Brain microvascular endothelial cell (primary cell): ENCODE measurements at regions not wholly inside any gene's neighbourhood (a gene's known extent, or its start where the extent isn't known, plus 50 kb on each side); places are given as distances from the start of the nearest gene placed in this dataset.
"Not testable (repeated sequence)": the region's sequence is repeated elsewhere in the genome, so short reads cannot be mapped to it uniquely, and the experiment has no call there.

Source experiments
- DNase-seq: peaks from one replicate; pipeline ENCODE4 v3.0.0-alpha.2; 2020
- H3K27ac ChIP-seq: fragments of 250-450 bp; sonication (Bioruptor Pico); 2 replicates; pipeline ENCODE4 v1.5.1; 2020; ENCODE audit warnings: mild to moderate bottlenecking, moderate library complexity
- H3K27me3 ChIP-seq: fragments of 250-450 bp; sonication (Bioruptor Pico); replicated peaks from 2 replicates; pipeline ENCODE4 v1.5.1; 2020; ENCODE audit warnings: mild to moderate bottlenecking
- H3K36me3 ChIP-seq: fragments of 250-450 bp; sonication (Bioruptor Pico); replicated peaks from 2 replicates; pipeline ENCODE4 v1.5.1; 2020; ENCODE audit warnings: mild to moderate bottlenecking
- H3K4me3 ChIP-seq: 2 replicates; pipeline ENCODE4 v1.5.1; 2011; ENCODE audit warnings: low read depth, mild to moderate bottlenecking, control low read depth, low read length, moderate library complexity
- CTCF ChIP-seq: IDR thresholded peaks from 2 replicates; pipeline ENCODE4 v1.5.1; 2011; ENCODE audit warnings: low read depth, mild to moderate bottlenecking, moderate library complexity, low read length, control low read depth, inconsistent platforms; ENCODE audit errors: missing control alignments
- in situ Hi-C: cut with HindIII; loops from 2 replicates; pipeline ENCODE4 v1.10.0; 2017; ENCODE audit warnings: low sequenced_read_pairs, low pct_ligation_motif_present

GRCh38 chr17:71024969-71025368 lies 855.6 kb downstream of the KCNJ2 start:
- no peaks in the 10 kb centered on the region for H3K27me3 ChIP-seq
- in situ Hi-C loops: no loop called here
- H3K27ac ChIP-seq: no peak overlapping the region
- no peaks in the 10 kb centered on the region for H3K36me3 ChIP-seq
- H3K4me3 ChIP-seq: no peak overlapping the region
- TF ChIP-seq CTCF: no peak
- DNase-seq: no peak

- in situ Hi-C loops: no loop called here
- DNase-seq: no peak
- no peaks in the 10 kb centered on the region for H3K36me3 ChIP-seq
- no peak overlapping the region for H3K27ac ChIP-seq
- H3K27me3 ChIP-seq: no peaks in the 10 kb centered on the region
- no peak for TF ChIP-seq CTCF
- no peak overlapping the region for H3K4me3 ChIP-seq
Observed at GRCh38 chr17:71029246-71029645, 859.9 kb downstream of the KCNJ2 start.

GRCh38 chr17:71031286-71031685 lies 862.0 kb downstream of the KCNJ2 start:
- DNase-seq, H3K4me3 ChIP-seq, H3K27ac ChIP-seq, in situ Hi-C loops, H3K27me3 ChIP-seq, H3K36me3 ChIP-seq: not testable (repeated sequence)

GRCh38 chr17:71032746-71033273 lies 863.5 kb downstream of the KCNJ2 start:
- no peak for TF ChIP-seq CTCF
- in situ Hi-C loops: no loop called here
- Histone ChIP-seq H3K4me3 (no peak overlapping the region), H3K27me3 (no peaks in the 10 kb centered on the region), H3K27ac (no peak overlapping the region), H3K36me3 (no peaks in the 10 kb centered on the region)
- no peak for DNase-seq

GRCh38 chr17:71033336-71033735 lies 864.0 kb downstream of the KCNJ2 start:
- H3K27ac ChIP-seq: no peak overlapping the region
- no peak overlapping the region for H3K4me3 ChIP-seq
- DNase-seq: no peak
- no peak for TF ChIP-seq CTCF
- in situ Hi-C loops: no loop called here
- no peaks in the 10 kb centered on the region for H3K36me3 ChIP-seq
- no peaks in the 10 kb centered on the region for H3K27me3 ChIP-seq

- Histone ChIP-seq H3K4me3 (no peak overlapping the region), H3K36me3 (no peaks in the 10 kb centered on the region), H3K27ac (no peak overlapping the region), H3K27me3 (no peaks in the 10 kb centered on the region)
- TF ChIP-seq CTCF: no peak
- DNase-seq: no peak
- in situ Hi-C loops: no loop called here
Observed at GRCh38 chr17:71035226-71035625, 865.9 kb downstream of the KCNJ2 start.
